GM12878 (cell line): ENCODE measurements at regions not wholly inside any gene's neighbourhood (a gene's known extent, or its start where the extent isn't known, plus 50 kb on each side); places are given as distances from the start of the nearest gene placed in this dataset.

ENCODE experiments used
- ATAC-seq: fragments of 200-7000 bp; cut with Tn5 transposase; 3 replicates; pipeline ENCODE4 v1.9.1; 2020; ENCODE audit warnings: mild to moderate bottlenecking, moderate library complexity
- BruUV-seq: library from RNA; stranded (reverse); fragments of 400-500 nt; replicated peaks from 2 replicates; lab custom pipeline; 2021; lab: Mats Ljungman, UMichigan
- CTCF ChIA-PET: fragments of 300-600 bp; sonication (Branson Sonifier 250); formaldehyde crosslinking; extraction: SDS; loops from one replicate; lab custom pipeline; 2021; ENCODE audit warnings: inconsistent platforms; lab: Yijun Ruan, JAX
- POLR2A ChIA-PET: fragments of 350-600 bp; formaldehyde crosslinking; extraction: SDS; loops from one replicate; lab custom pipeline; 2021; ENCODE audit warnings: inconsistent platforms; lab: Charles Lee
- RAD21 ChIA-PET: fragments of 300-600 bp; sonication (Branson Sonifier 250); formaldehyde crosslinking; loops from one replicate; lab custom pipeline; 2023; ENCODE audit warnings: antibody characterized with exemption; ENCODE audit not compliant: unreplicated experiment; lab: Charles Lee
- SMC1A ChIA-PET: fragments of 300-600 bp; sonication (Branson Sonifier 250); formaldehyde crosslinking; loops from one replicate; lab custom pipeline; 2023; ENCODE audit not compliant: unreplicated experiment, uncharacterized antibody; lab: Charles Lee
- DNase-seq: peaks from one replicate; pipeline ENCODE4 v3.0.0-alpha.2; 2011; ENCODE audit warnings: low read depth, low spot score
- FAIRE-seq: peaks from 3 replicates; lab custom pipeline; 2011; peaks lifted over from hg19 to GRCh38; lab: Jason Lieb, UNC
- H2AFZ ChIP-seq: 2 replicates; pipeline ENCODE4 v1.6.0; 2011; ENCODE audit warnings: low read depth, low read length, control low read depth; ENCODE audit not compliant: control insufficient read depth
- H3K27ac ChIP-seq: 2 replicates; pipeline ENCODE4 v1.5.1; 2011; ENCODE audit warnings: control low read depth; ENCODE audit not compliant: control insufficient read depth, insufficient read depth
- H3K27me3 ChIP-seq, 2 experiments: replicated peaks in 1 of 2; 2 replicates each; pipeline versions ENCODE4 v1.6.0 to v1.6.1; 2011; ENCODE audit warnings: low read length in 1 of 2; ENCODE audit not compliant: control insufficient read depth in 2 of 2, insufficient read depth in 2 of 2
- H3K36me3 ChIP-seq, 2 experiments: 2 replicates each; pipeline ENCODE4 v1.5.1; 2011; ENCODE audit warnings: low read length in 1 of 2; ENCODE audit not compliant: control insufficient read depth in 2 of 2, insufficient read depth in 2 of 2
- H3K4me1 ChIP-seq: 2 replicates; pipeline ENCODE4 v1.6.1; 2011; ENCODE audit warnings: mild to moderate bottlenecking, low read length, moderate library complexity, mixed read lengths; ENCODE audit not compliant: control insufficient read depth, insufficient read depth
- H3K4me2 ChIP-seq: 2 replicates; pipeline ENCODE4 v1.6.0; 2011; ENCODE audit warnings: control low read depth; ENCODE audit not compliant: control insufficient read depth, insufficient read depth
- H3K4me3 ChIP-seq: fragments of 200-600 bp; sonication (generic); 2 replicates; pipeline ENCODE4 v1.5.1; 2016
- H3K79me2 ChIP-seq: 2 replicates; pipeline ENCODE4 v1.6.0; 2011; ENCODE audit warnings: low read length; ENCODE audit not compliant: control insufficient read depth, insufficient read depth
- H3K9ac ChIP-seq: 2 replicates; pipeline ENCODE4 v1.8.0; 2011; ENCODE audit warnings: low read length, control low read depth, mixed read lengths; ENCODE audit not compliant: control insufficient read depth, insufficient read depth
- H3K9me3 ChIP-seq: replicated peaks from 3 replicates; pipeline ENCODE4 v1.5.1; 2011; ENCODE audit warnings: mild to moderate bottlenecking, low read length; ENCODE audit not compliant: control insufficient read depth, insufficient read depth
- H4K20me1 ChIP-seq: 2 replicates; pipeline ENCODE4 v1.6.0; 2011; ENCODE audit not compliant: control insufficient read depth, insufficient read depth
- CEBPB ChIP-seq, 2 experiments: fragments of 150-350 bp in 1 of 2; IDR thresholded peaks; 2 replicates each; pipeline ENCODE4 v1.6.1; 2012 to 2014; ENCODE audit warnings: low read depth in 2 of 2, low read length in 2 of 2, borderline replicate concordance in 1 of 2, inconsistent platforms in 1 of 2
- DPF2 ChIP-seq: fragments of 450-650 bp; IDR thresholded peaks from 2 replicates; pipeline ENCODE4 v1.6.1; 2017; ENCODE audit warnings: mild to moderate bottlenecking
- IRF4 ChIP-seq: IDR thresholded peaks from 2 replicates; pipeline ENCODE4 v1.6.1; 2011; ENCODE audit warnings: low read depth, low read length
- KLF5 ChIP-seq: fragments of 450-650 bp; IDR thresholded peaks from 2 replicates; pipeline ENCODE4 v1.6.1; 2014; ENCODE audit warnings: mild to moderate bottlenecking; ENCODE audit not compliant: partially characterized antibody
- MEF2A ChIP-seq: IDR thresholded peaks from 2 replicates; pipeline ENCODE4 v1.6.1; 2011; ENCODE audit warnings: low read depth, mild to moderate bottlenecking, low read length, moderate library complexity; ENCODE audit not compliant: insufficient read depth
- in situ Hi-C: fragments of 300-500 bp; cut with MboI; formaldehyde crosslinking; loops from 9 replicates; pipeline ENCODE4 v1.14.3; 2018; ENCODE audit warnings: mixed read lengths
- intact Hi-C: fragments of 100-400 bp; cut with micrococcal nuclease; formaldehyde crosslinking; loops from one replicate; pipeline ENCODE4 v1.14.2; 2022; ENCODE audit not compliant: unreplicated experiment
- TF ChIP-seq, protein P1 (sequence below): IDR thresholded peaks from 2 replicates; pipeline ENCODE4 v1.6.1; 2011; ENCODE audit warnings: borderline replicate concordance, low read depth, mild to moderate bottlenecking, moderate library complexity, mixed read lengths, low read length; ENCODE audit not compliant: insufficient read depth; ENCODE audit errors: extremely low read length
- TF ChIP-seq, protein P2 (sequence below): IDR thresholded peaks from 2 replicates; pipeline ENCODE4 v1.6.1; 2011; ENCODE audit warnings: mild to moderate bottlenecking, low read depth, low read length, moderate library complexity; ENCODE audit not compliant: insufficient replicate concordance
- TF ChIP-seq, protein P3 (sequence below): fragments of 450-650 bp; IDR thresholded peaks from 2 replicates; pipeline ENCODE4 v1.6.1; 2017; ENCODE audit warnings: mild to moderate bottlenecking, moderate library complexity
- TF ChIP-seq, protein P4 (sequence below): IDR thresholded peaks from 2 replicates; pipeline ENCODE4 v1.6.1; 2012; ENCODE audit warnings: low read depth, low read length, improper control_type of control experiment
- TF ChIP-seq, protein P5 (sequence below): IDR thresholded peaks from 2 replicates; pipeline ENCODE4 v1.6.1; 2012; ENCODE audit warnings: low read length, inconsistent platforms
- TF ChIP-seq, protein P6 (sequence below), 3 experiments: IDR thresholded peaks in 2 of 3; conservative IDR thresholded peaks in 1 of 3; 2 replicates each; pipeline ENCODE4 v1.5.1; 2011; ENCODE audit warnings: low read depth in 3 of 3, low read length in 3 of 3, mild to moderate bottlenecking in 3 of 3, control low read depth in 2 of 3, moderate library complexity in 2 of 3, inconsistent platforms in 1 of 3, mixed read lengths in 1 of 3; ENCODE audit not compliant: control insufficient read depth in 2 of 3, insufficient read depth in 1 of 3; ENCODE audit errors: extremely low read depth in 1 of 3

DNA sequence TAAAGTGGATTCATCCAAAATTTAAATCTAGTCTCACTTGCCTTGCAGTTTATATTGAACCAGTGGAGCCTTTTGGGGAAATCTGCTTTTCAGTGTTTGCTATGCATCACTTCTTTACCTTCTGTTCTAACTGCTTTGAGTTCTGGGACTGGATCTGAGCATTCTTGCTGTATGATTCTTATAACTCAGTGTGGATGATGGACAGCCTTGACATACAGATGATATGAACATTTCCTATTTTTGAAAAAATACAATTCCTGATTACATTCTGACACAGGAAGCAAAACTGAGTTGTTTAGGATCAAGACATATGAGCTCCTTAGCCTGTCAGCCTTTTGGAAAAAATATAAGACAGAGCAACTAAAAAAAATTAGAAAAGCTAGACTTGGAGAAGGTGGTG, 115.2 kb downstream of the DISP1 start:
- H3K9ac ChIP-seq: no peak overlapping the region
- DNase-seq (no peak), ATAC-seq (no peak), FAIRE-seq (no peak)
- no peak overlapping the region for H3K4me3 ChIP-seq
- in situ Hi-C loops (no loop called here), intact Hi-C loops (no loop called here)
- ChIA-PET RAD21 (no interaction called here), SMC1A (no interaction called here), POLR2A (no interaction called here), CTCF (no interaction called here)
- no peak overlapping the region for H2AFZ ChIP-seq
- no peaks in the 10 kb centered on the region for H3K27me3 ChIP-seq
- H3K4me2 ChIP-seq: no peak overlapping the region
- H3K27ac ChIP-seq: no peak overlapping the region
- H3K79me2 ChIP-seq: no peaks in the 10 kb centered on the region
- H3K36me3 ChIP-seq: no peaks in the 10 kb centered on the region
- no peaks in the 10 kb centered on the region for H3K9me3 ChIP-seq
- no peaks in the 10 kb centered on the region for H3K4me1 ChIP-seq
- no peaks in the 10 kb centered on the region for H4K20me1 ChIP-seq
- BruUV-seq: no TSS peak
- TF ChIP-seq CEBPB (IDR thresholded peaks at IDR 0.05; ENCODE audit: borderline replicate concordance in 1 of 2, low read depth in 2 of 2, low read length in 2 of 2) (no peak), IRF4 (no peak), MEF2A (no peak), DPF2 (no peak), KLF5 (no peak)
- TF ChIP-seq, protein P1, sequence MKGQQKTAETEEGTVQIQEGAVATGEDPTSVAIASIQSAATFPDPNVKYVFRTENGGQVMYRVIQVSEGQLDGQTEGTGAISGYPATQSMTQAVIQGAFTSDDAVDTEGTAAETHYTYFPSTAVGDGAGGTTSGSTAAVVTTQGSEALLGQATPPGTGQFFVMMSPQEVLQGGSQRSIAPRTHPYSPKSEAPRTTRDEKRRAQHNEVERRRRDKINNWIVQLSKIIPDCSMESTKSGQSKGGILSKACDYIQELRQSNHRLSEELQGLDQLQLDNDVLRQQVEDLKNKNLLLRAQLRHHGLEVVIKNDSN: no peak
- TF ChIP-seq, protein P2, sequence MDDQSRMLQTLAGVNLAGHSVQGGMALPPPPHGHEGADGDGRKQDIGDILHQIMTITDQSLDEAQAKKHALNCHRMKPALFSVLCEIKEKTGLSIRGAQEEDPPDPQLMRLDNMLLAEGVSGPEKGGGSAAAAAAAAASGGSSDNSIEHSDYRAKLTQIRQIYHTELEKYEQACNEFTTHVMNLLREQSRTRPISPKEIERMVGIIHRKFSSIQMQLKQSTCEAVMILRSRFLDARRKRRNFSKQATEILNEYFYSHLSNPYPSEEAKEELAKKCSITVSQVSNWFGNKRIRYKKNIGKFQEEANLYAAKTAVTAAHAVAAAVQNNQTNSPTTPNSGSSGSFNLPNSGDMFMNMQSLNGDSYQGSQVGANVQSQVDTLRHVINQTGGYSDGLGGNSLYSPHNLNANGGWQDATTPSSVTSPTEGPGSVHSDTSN: no peak
- TF ChIP-seq, protein P3, sequence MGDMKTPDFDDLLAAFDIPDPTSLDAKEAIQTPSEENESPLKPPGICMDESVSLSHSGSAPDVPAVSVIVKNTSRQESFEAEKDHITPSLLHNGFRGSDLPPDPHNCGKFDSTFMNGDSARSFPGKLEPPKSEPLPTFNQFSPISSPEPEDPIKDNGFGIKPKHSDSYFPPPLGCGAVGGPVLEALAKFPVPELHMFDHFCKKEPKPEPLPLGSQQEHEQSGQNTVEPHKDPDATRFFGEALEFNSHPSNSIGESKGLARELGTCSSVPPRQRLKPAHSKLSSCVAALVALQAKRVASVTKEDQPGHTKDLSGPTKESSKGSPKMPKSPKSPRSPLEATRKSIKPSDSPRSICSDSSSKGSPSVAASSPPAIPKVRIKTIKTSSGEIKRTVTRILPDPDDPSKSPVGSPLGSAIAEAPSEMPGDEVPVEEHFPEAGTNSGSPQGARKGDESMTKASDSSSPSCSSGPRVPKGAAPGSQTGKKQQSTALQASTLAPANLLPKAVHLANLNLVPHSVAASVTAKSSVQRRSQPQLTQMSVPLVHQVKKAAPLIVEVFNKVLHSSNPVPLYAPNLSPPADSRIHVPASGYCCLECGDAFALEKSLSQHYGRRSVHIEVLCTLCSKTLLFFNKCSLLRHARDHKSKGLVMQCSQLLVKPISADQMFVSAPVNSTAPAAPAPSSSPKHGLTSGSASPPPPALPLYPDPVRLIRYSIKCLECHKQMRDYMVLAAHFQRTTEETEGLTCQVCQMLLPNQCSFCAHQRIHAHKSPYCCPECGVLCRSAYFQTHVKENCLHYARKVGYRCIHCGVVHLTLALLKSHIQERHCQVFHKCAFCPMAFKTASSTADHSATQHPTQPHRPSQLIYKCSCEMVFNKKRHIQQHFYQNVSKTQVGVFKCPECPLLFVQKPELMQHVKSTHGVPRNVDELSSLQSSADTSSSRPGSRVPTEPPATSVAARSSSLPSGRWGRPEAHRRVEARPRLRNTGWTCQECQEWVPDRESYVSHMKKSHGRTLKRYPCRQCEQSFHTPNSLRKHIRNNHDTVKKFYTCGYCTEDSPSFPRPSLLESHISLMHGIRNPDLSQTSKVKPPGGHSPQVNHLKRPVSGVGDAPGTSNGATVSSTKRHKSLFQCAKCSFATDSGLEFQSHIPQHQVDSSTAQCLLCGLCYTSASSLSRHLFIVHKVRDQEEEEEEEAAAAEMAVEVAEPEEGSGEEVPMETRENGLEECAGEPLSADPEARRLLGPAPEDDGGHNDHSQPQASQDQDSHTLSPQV: no peak
- TF ChIP-seq, protein P4, sequence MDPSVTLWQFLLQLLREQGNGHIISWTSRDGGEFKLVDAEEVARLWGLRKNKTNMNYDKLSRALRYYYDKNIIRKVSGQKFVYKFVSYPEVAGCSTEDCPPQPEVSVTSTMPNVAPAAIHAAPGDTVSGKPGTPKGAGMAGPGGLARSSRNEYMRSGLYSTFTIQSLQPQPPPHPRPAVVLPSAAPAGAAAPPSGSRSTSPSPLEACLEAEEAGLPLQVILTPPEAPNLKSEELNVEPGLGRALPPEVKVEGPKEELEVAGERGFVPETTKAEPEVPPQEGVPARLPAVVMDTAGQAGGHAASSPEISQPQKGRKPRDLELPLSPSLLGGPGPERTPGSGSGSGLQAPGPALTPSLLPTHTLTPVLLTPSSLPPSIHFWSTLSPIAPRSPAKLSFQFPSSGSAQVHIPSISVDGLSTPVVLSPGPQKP: no peak
- TF ChIP-seq, protein P5, sequence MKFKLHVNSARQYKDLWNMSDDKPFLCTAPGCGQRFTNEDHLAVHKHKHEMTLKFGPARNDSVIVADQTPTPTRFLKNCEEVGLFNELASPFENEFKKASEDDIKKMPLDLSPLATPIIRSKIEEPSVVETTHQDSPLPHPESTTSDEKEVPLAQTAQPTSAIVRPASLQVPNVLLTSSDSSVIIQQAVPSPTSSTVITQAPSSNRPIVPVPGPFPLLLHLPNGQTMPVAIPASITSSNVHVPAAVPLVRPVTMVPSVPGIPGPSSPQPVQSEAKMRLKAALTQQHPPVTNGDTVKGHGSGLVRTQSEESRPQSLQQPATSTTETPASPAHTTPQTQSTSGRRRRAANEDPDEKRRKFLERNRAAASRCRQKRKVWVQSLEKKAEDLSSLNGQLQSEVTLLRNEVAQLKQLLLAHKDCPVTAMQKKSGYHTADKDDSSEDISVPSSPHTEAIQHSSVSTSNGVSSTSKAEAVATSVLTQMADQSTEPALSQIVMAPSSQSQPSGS: no peak
- TF ChIP-seq, protein P6, sequence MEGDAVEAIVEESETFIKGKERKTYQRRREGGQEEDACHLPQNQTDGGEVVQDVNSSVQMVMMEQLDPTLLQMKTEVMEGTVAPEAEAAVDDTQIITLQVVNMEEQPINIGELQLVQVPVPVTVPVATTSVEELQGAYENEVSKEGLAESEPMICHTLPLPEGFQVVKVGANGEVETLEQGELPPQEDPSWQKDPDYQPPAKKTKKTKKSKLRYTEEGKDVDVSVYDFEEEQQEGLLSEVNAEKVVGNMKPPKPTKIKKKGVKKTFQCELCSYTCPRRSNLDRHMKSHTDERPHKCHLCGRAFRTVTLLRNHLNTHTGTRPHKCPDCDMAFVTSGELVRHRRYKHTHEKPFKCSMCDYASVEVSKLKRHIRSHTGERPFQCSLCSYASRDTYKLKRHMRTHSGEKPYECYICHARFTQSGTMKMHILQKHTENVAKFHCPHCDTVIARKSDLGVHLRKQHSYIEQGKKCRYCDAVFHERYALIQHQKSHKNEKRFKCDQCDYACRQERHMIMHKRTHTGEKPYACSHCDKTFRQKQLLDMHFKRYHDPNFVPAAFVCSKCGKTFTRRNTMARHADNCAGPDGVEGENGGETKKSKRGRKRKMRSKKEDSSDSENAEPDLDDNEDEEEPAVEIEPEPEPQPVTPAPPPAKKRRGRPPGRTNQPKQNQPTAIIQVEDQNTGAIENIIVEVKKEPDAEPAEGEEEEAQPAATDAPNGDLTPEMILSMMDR (IDR thresholded peaks at IDR 0.05 in 2 of 3, conservative IDR thresholded peaks at IDR 0.05 in 1 of 3; ENCODE audit: control insufficient read depth in 2 of 3, extremely low read depth in 1 of 3, insufficient read depth in 1 of 3, low read depth in 3 of 3, low read length in 3 of 3): no peak
